Mammary epithelial cell (primary cell): ENCODE measurements at regions not wholly inside any gene's neighbourhood (a gene's known extent, or its start where the extent isn't known, plus 50 kb on each side); places are given as distances from the start of the nearest gene placed in this dataset.

Experiments used
- CTCF ChIP-seq, 2 donors: IDR thresholded peaks in 1 of 2; conservative IDR thresholded peaks in 1 of 2; 2 replicates each; pipeline ENCODE4 v1.5.1; 2011 to 2012; ENCODE audit warnings: inconsistent platforms in 2 of 2, low read length in 2 of 2, mild to moderate bottlenecking in 2 of 2, control low read depth in 1 of 2, low read depth in 1 of 2; ENCODE audit not compliant: insufficient read depth in 1 of 2; ENCODE audit errors: extremely low read depth in 1 of 2
- EZH2 ChIP-seq: IDR thresholded peaks from 2 replicates; pipeline ENCODE4 v1.6.1; 2012; ENCODE audit warnings: low read length, inconsistent platforms, borderline replicate concordance

GRCh38 chr2:58501371-58502160 is 260.4 kb upstream of the FANCL start:
- TF ChIP-seq CTCF (conservative IDR thresholded peaks at IDR 0.05 in 1 of 2, IDR thresholded peaks at IDR 0.05 in 1 of 2; ENCODE audit: extremely low read depth in 1 of 2, insufficient read depth in 1 of 2, low read depth in 1 of 2, low read length in 2 of 2), result no peak
- no peak for TF ChIP-seq EZH2
